Right atrium auricular region (tissue), 2 donors: ENCODE measurements at regions not wholly inside any gene's neighbourhood (a gene's known extent, or its start where the extent isn't known, plus 50 kb on each side); places are given as distances from the start of the nearest gene placed in this dataset.

ENCODE experiments used
- DNase-seq: peaks from one replicate; pipeline ENCODE4 v3.0.0-alpha.2; 2019; ENCODE audit warnings: low spot score
- H3K27ac ChIP-seq, 2 donors: fragments of 200-600 bp; sonication (generic); 1 replicate in 1 of 2; 2 replicates in 1 of 2; pipeline ENCODE4 v1.5.1; 2016 to 2019
- H3K27me3 ChIP-seq, 2 donors: fragments of 200-600 bp; sonication (generic); one replicate each; pipeline versions ENCODE4 v1.5.1 to v1.6.0; 2017 to 2019
- H3K36me3 ChIP-seq: fragments of 200-600 bp; sonication (generic); one replicate; pipeline ENCODE4 v1.5.1; 2016
- H3K4me1 ChIP-seq, 2 donors: fragments of 200-600 bp; sonication (generic); one replicate each; pipeline versions ENCODE4 v1.5.1 to v1.6.0; 2017 to 2019
- H3K4me3 ChIP-seq, 2 donors: fragments of 200-600 bp; sonication (generic); 1 replicate in 1 of 2; 2 replicates in 1 of 2; pipeline ENCODE4 v1.5.1; 2017 to 2019; ENCODE audit warnings: mild to moderate bottlenecking in 1 of 2, moderate library complexity in 1 of 2
- H3K9me3 ChIP-seq, 2 donors: fragments of 200-600 bp; sonication (generic); one replicate each; pipeline ENCODE4 v1.5.1; 2019
- CTCF ChIP-seq, 2 donors: fragments of 200-600 bp; sonication (generic); IDR thresholded peaks; one replicate each; pipeline ENCODE4 v1.5.1; 2019; ENCODE audit warnings: antibody characterized with exemption in 2 of 2

- Histone ChIP-seq H3K27me3 (no peaks in the 10 kb centered on the region), H3K27ac (no peak overlapping the region), H3K36me3 (no peaks in the 10 kb centered on the region), H3K4me1 (no peaks in the 10 kb centered on the region), H3K4me3 (no peak overlapping the region), H3K9me3 (no peaks in the 10 kb centered on the region)
- no peak for DNase-seq
- TF ChIP-seq CTCF (IDR thresholded peaks at IDR 0.05): no peak
Measured at GRCh38 chr7:41892356-41893100, 189.6 kb upstream of the INHBA start.

- no peak overlapping the region for H3K27ac ChIP-seq
Measured at GRCh38 chr7:41891950-41892349, 189.1 kb upstream of the INHBA start.

GRCh38 chr7:41890631-41891274 is 187.9 kb upstream of the INHBA start:
- H3K27ac ChIP-seq: peak overlapping the region in 1 of 2 donors; percentile 29
- no peaks in the 10 kb centered on the region for H3K9me3 ChIP-seq
- H3K36me3 ChIP-seq: no peaks in the 10 kb centered on the region
- DNase-seq: no peak
- no peak overlapping the region for H3K4me3 ChIP-seq
- TF ChIP-seq CTCF (IDR thresholded peaks at IDR 0.05): no peak
- H3K27me3 ChIP-seq: no peaks in the 10 kb centered on the region
- H3K4me1 ChIP-seq: peaks cover 0 to 16% of the 10 kb centered on the region in 2 donors

More at GRCh38 chr7:41891950-41892349, 189.1 kb upstream of the INHBA start:
- H3K4me1 ChIP-seq: peaks cover 0 to 5% of the 10 kb centered on the region in 2 donors
- no peak for DNase-seq
- no peaks in the 10 kb centered on the region for H3K27me3 ChIP-seq
- H3K9me3 ChIP-seq: no peaks in the 10 kb centered on the region
- no peaks in the 10 kb centered on the region for H3K36me3 ChIP-seq
- H3K4me3 ChIP-seq: no peak overlapping the region
- no peak for TF ChIP-seq CTCF (IDR thresholded peaks at IDR 0.05)

- H3K27me3 ChIP-seq: no peaks in the 10 kb centered on the region
- no peak for TF ChIP-seq CTCF (IDR thresholded peaks at IDR 0.05)
- H3K4me3 ChIP-seq: no peak overlapping the region
- H3K27ac ChIP-seq: no peak overlapping the region
- H3K4me1 ChIP-seq: peaks cover 0 to 16% of the 10 kb centered on the region in 2 donors
- H3K36me3 ChIP-seq: no peaks in the 10 kb centered on the region
- DNase-seq: no peak
- H3K9me3 ChIP-seq: no peaks in the 10 kb centered on the region
Measured at GRCh38 chr7:41889472-41889871, 186.6 kb upstream of the INHBA start.

- H3K4me1 ChIP-seq: peaks cover 0 to 16% of the 10 kb centered on the region in 2 donors
- H3K9me3 ChIP-seq: no peaks in the 10 kb centered on the region
- no peaks in the 10 kb centered on the region for H3K36me3 ChIP-seq
- H3K4me3 ChIP-seq: no peak overlapping the region
- no peak for DNase-seq
- no peaks in the 10 kb centered on the region for H3K27me3 ChIP-seq
- TF ChIP-seq CTCF (IDR thresholded peaks at IDR 0.05): no peak
- no peak overlapping the region for H3K27ac ChIP-seq
Measured at GRCh38 chr7:41889040-41889439, 186.2 kb upstream of the INHBA start.
